B cell (primary cell): ENCODE measurements at regions not wholly inside any gene's neighbourhood (a gene's known extent, or its start where the extent isn't known, plus 50 kb on each side); places are given as distances from the start of the nearest gene placed in this dataset.

Source experiments
- ATAC-seq: fragments of 200-7000 bp; cut with Tn5 transposase; one replicate; pipeline ENCODE4 v1.10.0; 2021; ENCODE audit warnings: low read depth, mild to moderate bottlenecking, moderate number of reproducible peaks, moderate library complexity
- CTCF ChIA-PET: fragments of 350-600 bp; sonication (Branson Sonifier 250); formaldehyde crosslinking; loops from one replicate; lab custom pipeline; 2021; ENCODE audit warnings: antibody characterized with exemption, inconsistent platforms; lab: Charles Lee
- POLR2A ChIA-PET: fragments of 350-600 bp; sonication (Branson Sonifier 250); formaldehyde crosslinking; loops from one replicate; lab custom pipeline; 2021; ENCODE audit warnings: antibody characterized with exemption; lab: Charles Lee
- DNase-seq: peaks from one replicate; pipeline ENCODE4 v3.0.0; 2013
- H2AFZ ChIP-seq: 2 replicates; pipeline ENCODE4 v1.6.1; 2012; ENCODE audit warnings: mild to moderate bottlenecking, low read depth, low read length; ENCODE audit not compliant: insufficient read depth, poor library complexity, severe bottlenecking
- H3K27ac ChIP-seq, 2 donors: 1 replicate in 1 of 2; 2 replicates in 1 of 2; pipeline ENCODE4 v1.5.1; 2012 to 2013; ENCODE audit warnings: low read length in 2 of 2, mild to moderate bottlenecking in 2 of 2, moderate library complexity in 1 of 2
- H3K27me3 ChIP-seq, 4 experiments: fragments of 200-600 bp in 1 of 4; sonication (generic) in 1 of 4; replicated peaks in 1 of 4; 1 replicate in 2 of 4; 2 replicates in 2 of 4; pipeline versions ENCODE4 v1.6.1 to v1.7.0; 2013 to 2016; ENCODE audit warnings: low read length in 3 of 4, mild to moderate bottlenecking in 2 of 4, mixed read lengths in 1 of 4, moderate library complexity in 1 of 4; ENCODE audit not compliant: insufficient read depth in 4 of 4, control insufficient read depth in 3 of 4; ENCODE audit errors: control extremely low read depth in 1 of 4
- H3K36me3 ChIP-seq, 2 experiments: replicated peaks in 1 of 2; 1 replicate in 1 of 2; 2 replicates in 1 of 2; pipeline versions ENCODE4 v1.6.1 to v1.7.1; 2013; ENCODE audit warnings: low read length in 1 of 2; ENCODE audit not compliant: insufficient read depth in 2 of 2, control insufficient read depth in 1 of 2; ENCODE audit errors: control extremely low read depth in 1 of 2, extremely low read depth in 1 of 2
- H3K4me1 ChIP-seq, 2 donors: fragments of 200-600 bp in 1 of 2; sonication (generic) in 1 of 2; 1 replicate in 1 of 2; 2 replicates in 1 of 2; pipeline versions ENCODE4 v1.5.1 to v1.6.1; 2013 to 2017; ENCODE audit warnings: low read length in 2 of 2; ENCODE audit not compliant: control insufficient read depth in 2 of 2, insufficient read depth in 2 of 2
- H3K4me2 ChIP-seq: replicated peaks from 2 replicates; pipeline ENCODE3; 2012; ENCODE audit warnings: mild to moderate bottlenecking, low read depth, low read length; ENCODE audit not compliant: poor library complexity, severe bottlenecking
- H3K4me3 ChIP-seq, 5 experiments: fragments of 200-600 bp in 1 of 5; sonication (generic) in 1 of 5; 1 replicate in 3 of 5; 2 replicates in 2 of 5; pipeline versions ENCODE4 v1.5.1 to v1.7.0; 2011 to 2016; ENCODE audit warnings: low read length in 4 of 5, mild to moderate bottlenecking in 4 of 5, low read depth in 2 of 5, control low read depth in 1 of 5, moderate library complexity in 1 of 5; ENCODE audit not compliant: insufficient read depth in 1 of 5; ENCODE audit errors: control extremely low read depth in 1 of 5, extremely low read depth in 1 of 5
- H3K79me2 ChIP-seq: fragments of 200-600 bp; sonication (generic); one replicate; pipeline ENCODE4 v1.6.0; 2016; ENCODE audit warnings: low read length; ENCODE audit not compliant: control insufficient read depth, insufficient read depth
- H3K9ac ChIP-seq: fragments of 200-600 bp; sonication (generic); 2 replicates; pipeline ENCODE4 v1.6.1; 2017; ENCODE audit warnings: mild to moderate bottlenecking, low read length, moderate library complexity
- H3K9me3 ChIP-seq, 3 donors: one replicate each; pipeline versions ENCODE4 v1.6.1 to v1.7.1; 2013; ENCODE audit warnings: low read length in 2 of 3; ENCODE audit not compliant: control insufficient read depth in 2 of 3, insufficient read depth in 1 of 3; ENCODE audit errors: control extremely low read depth in 1 of 3
- H4K20me1 ChIP-seq: 2 replicates; pipeline ENCODE4 v1.6.0; 2012; ENCODE audit warnings: mild to moderate bottlenecking, low read length; ENCODE audit not compliant: insufficient read depth, control insufficient read depth, poor library complexity, severe bottlenecking
- H3K27ac Mint-ChIP-seq: one replicate; pipeline ENCODE4 v1.8.0; 2021; ENCODE audit warnings: mixed read lengths
- H3K27me3 Mint-ChIP-seq: one replicate; pipeline ENCODE4 v1.8.0; 2021; ENCODE audit warnings: mixed read lengths
- H3K4me1 Mint-ChIP-seq: one replicate; pipeline ENCODE4 v1.8.0; 2021; ENCODE audit warnings: mixed read lengths
- H3K4me3 Mint-ChIP-seq: one replicate; pipeline ENCODE4 v1.8.0; 2021; ENCODE audit warnings: mixed read lengths
- H3K9me3 Mint-ChIP-seq: one replicate; pipeline ENCODE4 v1.8.0; 2022; ENCODE audit warnings: mixed read lengths; ENCODE audit not compliant: insufficient read depth
- EZH2 ChIP-seq: IDR thresholded peaks from 2 replicates; pipeline ENCODE4 v1.6.1; 2012; ENCODE audit warnings: borderline replicate concordance, low read depth, mild to moderate bottlenecking, moderate library complexity, low read length; ENCODE audit not compliant: insufficient read depth, poor library complexity, severe bottlenecking
- WGBS: methylation state at CpG from one replicate; pipeline ENCODE4 v1.1.5; 2013; ENCODE audit warnings: missing lambda C conversion rate; ENCODE audit not compliant: insufficient coverage; 5-methylcytosine and 5-hydroxymethylcytosine counted together
- intact Hi-C: fragments of 100-400 bp; cut with micrococcal nuclease; formaldehyde crosslinking; loops from one replicate; pipeline ENCODE4 v1.10.0; 2022
- TF ChIP-seq, protein P1 (sequence below): fragments of 200-600 bp; IDR thresholded peaks from one replicate; pipeline ENCODE4 v1.8.0; 2022; ENCODE audit warnings: antibody characterized with exemption, mild to moderate bottlenecking

DNA sequence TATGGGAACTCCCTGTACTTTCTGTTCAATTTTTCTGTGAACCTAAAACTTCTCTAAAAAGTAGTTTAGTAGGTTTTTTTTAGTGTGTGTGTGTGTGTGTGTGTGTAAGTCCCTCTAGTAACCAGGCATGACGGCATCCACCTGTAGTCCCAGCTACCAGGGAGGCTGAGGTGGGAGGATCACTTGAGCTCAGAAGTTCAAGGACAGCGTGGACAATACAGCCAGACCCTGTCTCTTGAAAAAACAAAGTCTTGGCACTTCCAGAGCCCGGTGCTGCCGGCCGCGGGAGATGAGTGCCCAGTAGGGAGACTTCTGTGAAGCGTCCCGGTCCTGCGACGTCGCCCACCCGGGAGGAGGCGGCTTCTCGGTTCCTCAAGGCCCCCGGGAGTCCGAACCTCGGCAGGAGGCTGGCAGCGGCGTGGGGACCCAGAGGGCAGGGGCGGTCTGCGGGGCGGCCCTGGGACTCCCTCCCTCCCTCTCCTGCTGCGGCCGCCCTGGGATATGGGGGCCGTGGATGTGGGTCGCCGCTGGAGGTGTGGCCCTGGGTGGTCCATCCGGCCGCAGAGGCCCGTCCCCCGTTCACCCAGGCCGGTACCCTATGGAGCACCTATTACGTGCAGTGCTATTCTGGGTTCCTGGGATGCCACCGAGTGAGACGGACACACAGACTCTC lies 78.0 kb upstream of the SIRPG start:
- H3K9me3 ChIP-seq: no peaks in the 10 kb centered on the region
- H3K9ac ChIP-seq: no peak overlapping the region
- ChIA-PET POLR2A (no interaction called here), CTCF (interaction anchor here (0.6 to 1.8 kb wide), 2 partner anchors 225 to 908 kb away, joined by 3 to 15 read pairs; no protein-coding TSS in a partner anchor)
- no peak overlapping the region for H3K27ac Mint-ChIP-seq
- H3K36me3 ChIP-seq: no peaks in the 10 kb centered on the region
- H4K20me1 ChIP-seq: no peaks in the 10 kb centered on the region
- no peak overlapping the region for H3K27ac ChIP-seq
- intact Hi-C loops: no loop called here
- peaks cover 14% of the 10 kb centered on the region for H3K27me3 Mint-ChIP-seq
- WGBS: 93% methylated on average over 34 of the region's 35 CpGs
- no peak for ATAC-seq
- no peak overlapping the region for H3K4me2 ChIP-seq
- H3K4me1 Mint-ChIP-seq: peaks cover 20% of the 10 kb centered on the region
- peaks cover 5 to 12% of the 10 kb centered on the region in 2 donors for H3K4me1 ChIP-seq
- H3K27me3 ChIP-seq: no peaks in the 10 kb centered on the region
- H3K4me3 Mint-ChIP-seq: no peak overlapping the region
- H3K4me3 ChIP-seq: no peak overlapping the region
- no peaks in the 10 kb centered on the region for H3K79me2 ChIP-seq
- DNase-seq: no peak
- no peak for TF ChIP-seq EZH2
- TF ChIP-seq, protein P1, sequence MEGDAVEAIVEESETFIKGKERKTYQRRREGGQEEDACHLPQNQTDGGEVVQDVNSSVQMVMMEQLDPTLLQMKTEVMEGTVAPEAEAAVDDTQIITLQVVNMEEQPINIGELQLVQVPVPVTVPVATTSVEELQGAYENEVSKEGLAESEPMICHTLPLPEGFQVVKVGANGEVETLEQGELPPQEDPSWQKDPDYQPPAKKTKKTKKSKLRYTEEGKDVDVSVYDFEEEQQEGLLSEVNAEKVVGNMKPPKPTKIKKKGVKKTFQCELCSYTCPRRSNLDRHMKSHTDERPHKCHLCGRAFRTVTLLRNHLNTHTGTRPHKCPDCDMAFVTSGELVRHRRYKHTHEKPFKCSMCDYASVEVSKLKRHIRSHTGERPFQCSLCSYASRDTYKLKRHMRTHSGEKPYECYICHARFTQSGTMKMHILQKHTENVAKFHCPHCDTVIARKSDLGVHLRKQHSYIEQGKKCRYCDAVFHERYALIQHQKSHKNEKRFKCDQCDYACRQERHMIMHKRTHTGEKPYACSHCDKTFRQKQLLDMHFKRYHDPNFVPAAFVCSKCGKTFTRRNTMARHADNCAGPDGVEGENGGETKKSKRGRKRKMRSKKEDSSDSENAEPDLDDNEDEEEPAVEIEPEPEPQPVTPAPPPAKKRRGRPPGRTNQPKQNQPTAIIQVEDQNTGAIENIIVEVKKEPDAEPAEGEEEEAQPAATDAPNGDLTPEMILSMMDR: no peak
- no peak overlapping the region for H2AFZ ChIP-seq
- no peaks in the 10 kb centered on the region for H3K9me3 Mint-ChIP-seq

DNA sequence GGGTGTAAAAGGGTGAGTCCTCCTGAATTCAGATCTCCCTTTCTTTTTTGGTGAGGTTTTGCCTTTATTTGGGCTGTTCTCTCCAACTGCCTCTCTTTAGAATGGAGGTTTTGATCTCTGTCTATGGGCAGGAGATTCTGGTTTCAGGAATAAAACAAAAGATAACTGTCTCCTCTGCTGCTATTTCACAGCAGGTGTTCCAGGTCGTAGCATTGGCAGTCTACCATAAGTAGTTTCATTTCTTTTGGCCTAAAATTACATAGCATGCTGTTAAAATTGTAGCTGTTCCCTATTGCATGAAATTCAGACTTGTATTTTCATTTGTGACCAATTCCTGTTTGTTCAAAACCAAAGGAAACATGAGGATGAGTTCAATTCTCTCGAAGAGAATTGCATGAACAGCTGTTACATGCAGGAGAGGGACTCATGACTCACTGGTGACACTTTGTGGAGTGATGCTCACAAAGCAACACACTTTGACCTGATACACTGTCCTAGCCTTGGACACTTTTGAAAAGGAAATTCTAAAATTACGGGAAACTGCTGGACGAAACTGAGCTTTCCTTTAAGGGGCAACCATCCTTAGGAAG lies 76.8 kb upstream of the SIRPG start:
- Histone ChIP-seq H3K4me1 (peaks cover 5 to 12% of the 10 kb centered on the region in 2 donors), H3K4me2 (no peak overlapping the region), H3K9ac (no peak overlapping the region), H3K79me2 (no peaks in the 10 kb centered on the region), H4K20me1 (no peaks in the 10 kb centered on the region), H3K4me3 (no peak overlapping the region), H3K27me3 (no peaks in the 10 kb centered on the region), H2AFZ (no peak overlapping the region), H3K9me3 (no peaks in the 10 kb centered on the region), H3K36me3 (no peaks in the 10 kb centered on the region), H3K27ac (no peak overlapping the region)
- ATAC-seq (no peak), DNase-seq (no peak)
- Mint-ChIP-seq H3K4me3 (no peak overlapping the region), H3K27ac (no peak overlapping the region), H3K9me3 (no peaks in the 10 kb centered on the region), H3K27me3 (peaks cover 14% of the 10 kb centered on the region), H3K4me1 (peaks cover 20% of the 10 kb centered on the region)
- TF ChIP-seq EZH2: no peak
- TF ChIP-seq, protein P1: no peak
- intact Hi-C loops: no loop called here
- WGBS: 34% methylated on average over 2 of the region's 4 CpGs
- ChIA-PET POLR2A (no interaction called here), CTCF (interaction anchor here (1.3 to 1.8 kb wide), 3 partner anchors 224 to 230 kb away, joined by 4 to 15 read pairs (median 5); no protein-coding TSS in a partner anchor)
